22Rv1 (cell line): ENCODE measurements at regions not wholly inside any gene's neighbourhood (a gene's known extent, or its start where the extent isn't known, plus 50 kb on each side); places are given as distances from the start of the nearest gene placed in this dataset.
"Not testable (repeated sequence)": the region's sequence is repeated elsewhere in the genome, so short reads cannot be mapped to it uniquely, and the experiment has no call there.

Experiments used
- H3K27ac ChIP-seq: fragments of 450-650 bp; 2 replicates; pipeline ENCODE4 v1.5.1; 2017
- ZFX ChIP-seq: fragments of 450-650 bp; IDR thresholded peaks from 2 replicates; pipeline ENCODE4 v1.6.1; 2017; ENCODE audit warnings: antibody characterized with exemption, borderline replicate concordance
- TF ChIP-seq, protein P1 (sequence below): fragments of 450-650 bp; IDR thresholded peaks from 2 replicates; pipeline ENCODE4 v1.5.1; 2017; ENCODE audit warnings: mild to moderate bottlenecking

DNA sequence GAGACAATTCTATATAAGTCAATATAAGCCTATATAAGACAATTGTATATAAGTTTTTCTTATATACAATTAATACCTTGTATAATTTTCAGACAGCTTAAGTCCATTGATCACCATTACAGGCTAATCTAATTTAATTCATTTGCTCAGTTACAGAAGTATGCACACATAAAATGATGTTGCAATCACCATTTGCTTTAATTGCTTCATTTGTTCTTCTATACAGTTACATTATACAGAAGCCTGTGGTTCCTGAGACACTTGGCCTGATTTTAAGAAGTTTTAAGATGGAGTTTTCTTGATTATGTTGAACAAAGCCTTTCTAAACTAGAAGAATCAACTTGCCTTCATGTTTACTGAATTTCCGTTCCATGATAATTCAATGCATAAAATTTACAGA lies 314.6 kb upstream of the PDE3A start:
- TF ChIP-seq ZFX, result no peak
- TF ChIP-seq, protein P1, sequence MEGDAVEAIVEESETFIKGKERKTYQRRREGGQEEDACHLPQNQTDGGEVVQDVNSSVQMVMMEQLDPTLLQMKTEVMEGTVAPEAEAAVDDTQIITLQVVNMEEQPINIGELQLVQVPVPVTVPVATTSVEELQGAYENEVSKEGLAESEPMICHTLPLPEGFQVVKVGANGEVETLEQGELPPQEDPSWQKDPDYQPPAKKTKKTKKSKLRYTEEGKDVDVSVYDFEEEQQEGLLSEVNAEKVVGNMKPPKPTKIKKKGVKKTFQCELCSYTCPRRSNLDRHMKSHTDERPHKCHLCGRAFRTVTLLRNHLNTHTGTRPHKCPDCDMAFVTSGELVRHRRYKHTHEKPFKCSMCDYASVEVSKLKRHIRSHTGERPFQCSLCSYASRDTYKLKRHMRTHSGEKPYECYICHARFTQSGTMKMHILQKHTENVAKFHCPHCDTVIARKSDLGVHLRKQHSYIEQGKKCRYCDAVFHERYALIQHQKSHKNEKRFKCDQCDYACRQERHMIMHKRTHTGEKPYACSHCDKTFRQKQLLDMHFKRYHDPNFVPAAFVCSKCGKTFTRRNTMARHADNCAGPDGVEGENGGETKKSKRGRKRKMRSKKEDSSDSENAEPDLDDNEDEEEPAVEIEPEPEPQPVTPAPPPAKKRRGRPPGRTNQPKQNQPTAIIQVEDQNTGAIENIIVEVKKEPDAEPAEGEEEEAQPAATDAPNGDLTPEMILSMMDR, result no peak
- H3K27ac ChIP-seq, result no peak overlapping the region

DNA sequence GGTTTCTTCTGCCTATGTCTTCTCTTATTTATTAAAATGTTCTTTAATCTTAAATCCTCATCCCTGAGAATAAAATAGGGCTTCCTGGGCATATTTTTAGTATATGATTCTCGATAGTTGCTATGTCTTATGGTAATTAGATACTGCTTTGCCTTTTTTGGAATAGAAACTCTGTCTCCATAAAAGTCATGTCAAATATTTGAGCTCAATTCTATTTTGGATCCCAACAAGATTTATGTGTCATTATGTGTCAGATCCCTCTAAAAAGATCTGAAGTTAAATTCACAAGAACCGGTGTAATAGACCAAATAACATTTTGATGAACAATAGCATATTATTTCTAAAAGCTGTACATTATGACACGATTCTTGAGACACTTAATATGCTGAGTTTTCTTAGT lies 312.5 kb upstream of the PDE3A start:
- no peak for TF ChIP-seq ZFX
- TF ChIP-seq, protein P1, result no peak
- no peak overlapping the region for H3K27ac ChIP-seq

DNA sequence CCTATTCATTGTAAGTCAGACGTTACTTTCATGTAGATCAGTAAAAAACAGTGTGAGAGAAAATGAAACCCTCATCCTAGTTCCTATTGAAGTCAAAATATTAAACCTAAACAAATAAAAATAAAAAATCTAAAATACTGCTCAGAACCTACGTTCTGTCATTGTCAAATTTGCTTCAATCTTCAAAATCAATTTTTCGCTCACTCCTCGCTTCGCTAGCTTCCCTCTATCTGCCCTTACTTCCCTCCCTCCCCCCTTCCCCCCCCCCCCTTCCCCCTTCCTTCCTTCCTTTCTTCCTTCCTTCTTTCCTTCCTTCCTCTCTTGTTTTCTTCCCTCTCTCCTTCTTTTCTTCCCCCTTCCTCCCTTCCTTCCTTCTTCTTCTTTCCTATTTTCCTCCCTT lies 310.9 kb upstream of the PDE3A start:
- no peak for TF ChIP-seq ZFX

DNA sequence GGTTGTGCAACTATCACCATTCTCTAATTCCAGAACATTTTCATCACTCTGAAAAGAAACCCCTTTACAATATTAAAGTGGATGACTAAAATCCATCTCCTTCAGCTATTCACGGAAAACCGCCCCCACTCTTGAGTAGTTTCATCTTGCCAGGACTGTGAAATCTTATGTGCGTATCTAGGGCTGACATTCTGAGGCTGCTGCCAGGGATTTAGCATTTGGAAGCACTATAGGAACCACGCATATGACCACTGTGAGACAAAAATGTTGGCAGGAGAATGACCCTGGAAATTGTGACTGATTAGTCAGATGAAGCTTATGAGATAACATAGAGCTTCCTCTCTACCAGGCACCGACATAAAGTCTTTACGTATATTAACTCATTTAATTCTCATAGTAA lies 305.2 kb upstream of the PDE3A start:
- H3K27ac ChIP-seq, result no peak overlapping the region

More for the DNA sequence above, 310.9 kb upstream of the PDE3A start:
- H3K27ac ChIP-seq, result no peak overlapping the region

DNA sequence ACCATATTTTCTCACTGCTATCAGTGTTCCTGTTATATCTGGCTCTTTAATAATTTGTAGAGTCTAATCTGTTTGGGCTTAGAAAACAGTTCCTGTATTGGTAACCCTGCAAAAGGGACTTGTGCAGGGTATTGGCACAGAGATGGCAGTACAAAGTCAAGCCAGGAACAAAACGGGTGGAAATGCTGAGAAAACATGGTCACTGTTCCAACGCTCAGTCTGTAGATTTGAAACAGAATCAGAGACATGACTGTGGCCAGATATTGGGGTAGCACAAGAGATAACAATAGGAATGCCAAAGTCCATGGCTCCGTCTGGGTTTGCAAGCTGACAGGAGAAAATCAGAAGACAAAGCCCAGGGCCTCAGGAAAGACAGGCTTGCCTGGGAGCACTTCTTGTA lies 290.7 kb upstream of the PDE3A start:
- H3K27ac ChIP-seq, result no peak overlapping the region
- TF ChIP-seq, protein P1, result no peak

More for the DNA sequence above, 305.2 kb upstream of the PDE3A start:
- TF ChIP-seq ZFX, result no peak
- TF ChIP-seq, protein P1, result no peak

DNA sequence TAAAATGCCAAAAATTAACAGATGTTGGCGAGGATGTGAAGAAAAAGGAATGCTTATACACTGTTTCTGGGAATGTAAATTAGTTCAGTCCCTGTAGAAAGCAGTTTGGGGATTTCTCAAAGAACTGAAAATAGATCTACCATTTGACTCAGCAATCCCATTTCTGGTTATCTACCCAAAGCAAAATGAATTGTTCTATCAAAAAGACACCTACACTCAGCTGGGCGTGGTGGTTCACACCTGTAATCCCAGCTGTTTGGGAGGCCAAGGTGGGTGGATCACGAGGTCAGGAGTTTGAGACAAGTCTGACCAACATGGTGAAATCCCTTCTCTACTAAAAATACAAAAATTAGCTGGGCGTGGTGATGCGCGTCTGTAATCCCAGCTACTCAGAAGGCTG lies 279.3 kb upstream of the PDE3A start:
- no peak overlapping the region for H3K27ac ChIP-seq

DNA sequence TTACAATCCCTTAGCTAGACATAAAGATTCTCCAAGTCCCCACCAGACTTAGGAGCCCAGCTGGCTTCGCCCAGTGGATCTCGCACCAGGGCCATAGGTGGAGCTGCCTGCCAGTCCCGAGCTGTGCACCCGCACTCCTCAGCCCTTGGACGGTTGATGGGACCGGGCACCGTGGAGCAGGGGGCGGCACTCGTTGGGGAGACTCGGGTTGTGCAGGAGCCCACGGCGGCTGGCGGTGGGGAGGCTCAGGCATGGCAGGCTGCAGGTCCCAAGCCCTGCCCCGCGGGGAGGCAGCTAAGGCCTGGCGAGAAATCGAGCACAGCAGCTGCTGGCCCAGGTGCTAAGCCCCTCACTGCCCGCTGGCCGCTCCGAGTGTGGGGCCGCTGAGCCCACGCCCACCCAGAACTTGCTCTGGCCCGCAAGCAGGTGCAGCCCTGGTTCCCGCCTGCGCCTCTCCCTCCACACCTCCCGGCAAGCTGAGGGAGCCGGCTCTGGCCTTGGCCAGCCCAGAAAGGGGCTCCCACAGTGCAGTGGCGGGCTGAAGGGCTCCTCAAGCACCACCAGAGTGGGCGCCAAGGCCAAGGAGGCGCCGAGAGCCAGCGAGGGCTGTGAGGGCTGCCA lies 275.0 kb upstream of the PDE3A start:
- not testable (repeated sequence) for H3K27ac ChIP-seq

More for the DNA sequence above, 279.3 kb upstream of the PDE3A start:
- no peak for TF ChIP-seq ZFX
- TF ChIP-seq, protein P1, result no peak

DNA sequence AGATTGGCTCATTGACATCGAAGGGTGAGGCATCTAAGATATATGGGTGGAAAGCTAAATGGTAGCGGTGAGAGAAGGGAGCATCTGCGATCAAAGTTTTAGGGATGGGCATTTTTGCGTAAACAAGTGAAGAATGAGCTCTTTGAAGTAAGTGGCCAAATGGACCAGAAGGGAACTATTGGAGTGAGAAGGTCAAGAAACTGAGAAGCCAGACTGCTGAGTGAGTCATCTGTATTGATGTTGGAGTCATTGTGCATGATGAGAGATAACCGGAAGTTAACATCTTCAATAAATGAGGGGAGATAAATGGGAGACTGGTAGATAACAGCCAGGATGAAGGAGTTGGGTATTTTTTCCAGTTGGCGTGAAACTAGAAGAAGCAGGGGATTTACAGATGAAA lies 271.9 kb upstream of the PDE3A start:
- no peak overlapping the region for H3K27ac ChIP-seq
- no peak for TF ChIP-seq ZFX
- TF ChIP-seq, protein P1, result no peak
